Trophoblast cell (in vitro differentiated cells and primary cell): ENCODE measurements at regions not wholly inside any gene's neighbourhood (a gene's known extent, or its start where the extent isn't known, plus 50 kb on each side); places are given as distances from the start of the nearest gene placed in this dataset.
A peak's percentile ranks its signal among the peaks of the same experiment; 100 is the strongest.

ENCODE experiments used
- DNase-seq, 2 donors: peaks; one replicate each; pipeline ENCODE4 v3.0.0-alpha.2; 2016
- H2AFZ ChIP-seq: 2 replicates; pipeline ENCODE4 v1.6.1; 2013; ENCODE audit warnings: low read length, moderate library complexity, mild to moderate bottlenecking; ENCODE audit not compliant: insufficient read depth, poor library complexity
- H2AK5ac ChIP-seq: 2 replicates; pipeline ENCODE4 v1.6.1; 2013; ENCODE audit warnings: mild to moderate bottlenecking, low read length
- H2BK120ac ChIP-seq: 2 replicates; pipeline ENCODE4 v1.6.1; 2013; ENCODE audit warnings: low read length, mild to moderate bottlenecking, moderate library complexity; ENCODE audit not compliant: insufficient read depth, poor library complexity
- H2BK12ac ChIP-seq: 2 replicates; pipeline ENCODE4 v1.6.1; 2013; ENCODE audit warnings: mild to moderate bottlenecking, low read length, moderate library complexity
- H2BK5ac ChIP-seq: 2 replicates; pipeline ENCODE4 v1.6.1; 2013; ENCODE audit warnings: low read length, low read depth, moderate library complexity, mild to moderate bottlenecking; ENCODE audit not compliant: poor library complexity
- H3K14ac ChIP-seq: 2 replicates; pipeline ENCODE4 v1.6.1; 2013; ENCODE audit warnings: mild to moderate bottlenecking, low read length
- H3K18ac ChIP-seq: 2 replicates; pipeline ENCODE4 v1.6.1; 2013; ENCODE audit warnings: mild to moderate bottlenecking, low read length
- H3K23ac ChIP-seq: 2 replicates; pipeline ENCODE4 v1.6.1; 2013; ENCODE audit warnings: low read length
- H3K27ac ChIP-seq: 2 replicates; pipeline ENCODE4 v1.5.1; 2013; ENCODE audit warnings: low read depth, mild to moderate bottlenecking, inconsistent platforms, low read length, moderate library complexity
- H3K27me3 ChIP-seq: 2 replicates; pipeline ENCODE4 v1.6.1; 2013; ENCODE audit warnings: inconsistent platforms, mild to moderate bottlenecking, low read length, moderate library complexity; ENCODE audit not compliant: insufficient read depth
- H3K36me3 ChIP-seq, 2 experiments: 1 replicate in 1 of 2; 2 replicates in 1 of 2; pipeline ENCODE4 v1.6.1; 2013; ENCODE audit warnings: low read length in 2 of 2, mild to moderate bottlenecking in 2 of 2, moderate library complexity in 1 of 2; ENCODE audit not compliant: insufficient read depth in 2 of 2, control insufficient read depth in 1 of 2
- H3K4ac ChIP-seq: 2 replicates; pipeline ENCODE4 v1.6.1; 2013; ENCODE audit warnings: low read depth, mild to moderate bottlenecking, low read length, moderate library complexity
- H3K4me1 ChIP-seq, 2 experiments: 1 replicate in 1 of 2; 2 replicates in 1 of 2; pipeline ENCODE4 v1.6.1; 2013; ENCODE audit warnings: low read length in 2 of 2, mild to moderate bottlenecking in 2 of 2, moderate library complexity in 1 of 2; ENCODE audit not compliant: insufficient read depth in 2 of 2, control insufficient read depth in 1 of 2
- H3K4me2 ChIP-seq: 2 replicates; pipeline ENCODE4 v1.6.1; 2013; ENCODE audit warnings: inconsistent platforms, mild to moderate bottlenecking, low read length, moderate library complexity
- H3K4me3 ChIP-seq: 2 replicates; pipeline ENCODE4 v1.5.1; 2013; ENCODE audit warnings: mild to moderate bottlenecking, low read depth, low read length, inconsistent platforms
- H3K79me1 ChIP-seq: one replicate; pipeline ENCODE4 v1.6.1; 2013; ENCODE audit warnings: low read length
- H3K79me2 ChIP-seq: 2 replicates; pipeline ENCODE4 v1.6.1; 2013; ENCODE audit warnings: low read length, mild to moderate bottlenecking; ENCODE audit not compliant: control insufficient read depth, insufficient read depth, poor library complexity
- H3K9ac ChIP-seq: 2 replicates; pipeline ENCODE4 v1.6.1; 2013; ENCODE audit warnings: mild to moderate bottlenecking, low read length
- H3K9me3 ChIP-seq: 2 replicates; pipeline ENCODE4 v1.6.1; 2013; ENCODE audit warnings: low read depth, mild to moderate bottlenecking, control low read depth, inconsistent platforms, low read length; ENCODE audit not compliant: insufficient read depth
- H4K12ac ChIP-seq: 2 replicates; pipeline ENCODE4 v1.6.1; 2013; ENCODE audit warnings: low read depth, mild to moderate bottlenecking, low read length, moderate library complexity
- H4K8ac ChIP-seq: 2 replicates; pipeline ENCODE4 v1.6.1; 2013; ENCODE audit warnings: low read depth, mild to moderate bottlenecking, low read length, moderate library complexity
- H4K91ac ChIP-seq: one replicate; pipeline ENCODE4 v1.6.1; 2013; ENCODE audit warnings: low read depth, mild to moderate bottlenecking, low read length, moderate library complexity
- WGBS: extraction: QIAGEN DNeasy Blood & Tissue Kit; methylation state at CpG from one replicate; pipeline ENCODE4 v1.1.7; 2013; ENCODE audit warnings: missing lambda C conversion rate; ENCODE audit not compliant: insufficient read length, insufficient coverage; ENCODE audit errors: extremely low coverage; 5-methylcytosine and 5-hydroxymethylcytosine counted together

GRCh38 chr3:59191651-59192050 is 141.8 kb upstream of the CFAP20DC start:
- Histone ChIP-seq H4K12ac (no peak overlapping the region), H2BK12ac (no peak overlapping the region), H3K27me3 (no peaks in the 10 kb centered on the region), H2AFZ (no peak overlapping the region), H3K4me2 (no peak overlapping the region), H3K9ac (no peak overlapping the region), H3K4me1 (peaks cover 0 to 5% of the 10 kb centered on the region in 2 experiments), H4K91ac (no peak overlapping the region), H2BK5ac (no peak overlapping the region), H3K4ac (no peak overlapping the region), H2BK120ac (no peak overlapping the region), H3K14ac (no peak overlapping the region), H3K79me1 (no peaks in the 10 kb centered on the region), H3K9me3 (peaks cover 1% of the 10 kb centered on the region), H4K8ac (no peak overlapping the region), H3K27ac (no peak overlapping the region), H2AK5ac (no peak overlapping the region), H3K36me3 (no peaks in the 10 kb centered on the region), H3K4me3 (no peak overlapping the region), H3K79me2 (no peaks in the 10 kb centered on the region), H3K23ac (no peak overlapping the region), H3K18ac (no peak overlapping the region)
- DNase-seq: no peak
- no CpG with 5 or more reads among the region's 2 CpGs for WGBS

GRCh38 chr3:59189939-59190338 is 140.1 kb upstream of the CFAP20DC start:
- H3K27me3 ChIP-seq: no peaks in the 10 kb centered on the region
- H3K4me3 ChIP-seq: no peak overlapping the region
- H3K79me2 ChIP-seq: no peaks in the 10 kb centered on the region
- no peaks in the 10 kb centered on the region for H3K79me1 ChIP-seq
- H3K9me3 ChIP-seq: peaks cover 1% of the 10 kb centered on the region
- no peak overlapping the region for H2BK120ac ChIP-seq
- H2AK5ac ChIP-seq: no peak overlapping the region
- H3K36me3 ChIP-seq: no peaks in the 10 kb centered on the region
- no peak overlapping the region for H2BK5ac ChIP-seq
- H2AFZ ChIP-seq: no peak overlapping the region
- no peak overlapping the region for H4K12ac ChIP-seq
- H3K18ac ChIP-seq: no peak overlapping the region
- H3K4me2 ChIP-seq: no peak overlapping the region
- no peak overlapping the region for H4K8ac ChIP-seq
- no peak for DNase-seq
- no peak overlapping the region for H3K14ac ChIP-seq
- no peak overlapping the region for H2BK12ac ChIP-seq
- H3K4me1 ChIP-seq: peaks cover 0 to 5% of the 10 kb centered on the region in 2 experiments
- no peak overlapping the region for H3K4ac ChIP-seq
- H3K9ac ChIP-seq: no peak overlapping the region
- no peak overlapping the region for H4K91ac ChIP-seq
- H3K27ac ChIP-seq: no peak overlapping the region
- H3K23ac ChIP-seq: no peak overlapping the region
- no CpG with 5 or more reads among the region's 5 CpGs for WGBS

- H3K14ac ChIP-seq: no peak overlapping the region
- no peaks in the 10 kb centered on the region for H3K36me3 ChIP-seq
- no peak overlapping the region for H3K27ac ChIP-seq
- H3K79me2 ChIP-seq: no peaks in the 10 kb centered on the region
- H3K9ac ChIP-seq: no peak overlapping the region
- no peak overlapping the region for H3K4me2 ChIP-seq
- H3K18ac ChIP-seq: no peak overlapping the region
- peaks cover 1% of the 10 kb centered on the region for H3K9me3 ChIP-seq
- H3K23ac ChIP-seq: no peak overlapping the region
- H3K79me1 ChIP-seq: no peaks in the 10 kb centered on the region
- DNase-seq: peak in 1 of 2 donors; percentile 5
- WGBS: no CpG with 5 or more reads among the region's 4 CpGs
- H3K4me1 ChIP-seq: peaks cover 0 to 5% of the 10 kb centered on the region in 2 experiments
- no peak overlapping the region for H2AK5ac ChIP-seq
- H3K4ac ChIP-seq: no peak overlapping the region
- no peak overlapping the region for H4K8ac ChIP-seq
- no peak overlapping the region for H2BK120ac ChIP-seq
- no peak overlapping the region for H3K4me3 ChIP-seq
- no peak overlapping the region for H4K91ac ChIP-seq
- H3K27me3 ChIP-seq: no peaks in the 10 kb centered on the region
- no peak overlapping the region for H2BK12ac ChIP-seq
- no peak overlapping the region for H4K12ac ChIP-seq
- no peak overlapping the region for H2AFZ ChIP-seq
- no peak overlapping the region for H2BK5ac ChIP-seq
These were observed 139.7 kb upstream of the CFAP20DC start for GRCh38 chr3:59189526-59189925.

GRCh38 chr3:59186725-59187124 is 136.9 kb upstream of the CFAP20DC start:
- DNase-seq: no peak
- WGBS: no CpG with 5 or more reads among the region's 1 CpG
- H4K91ac ChIP-seq: no peak overlapping the region
- no peak overlapping the region for H2AFZ ChIP-seq
- H2BK12ac ChIP-seq: no peak overlapping the region
- no peaks in the 10 kb centered on the region for H3K79me2 ChIP-seq
- H3K36me3 ChIP-seq: no peaks in the 10 kb centered on the region
- no peak overlapping the region for H3K4me2 ChIP-seq
- H2BK120ac ChIP-seq: no peak overlapping the region
- no peak overlapping the region for H4K12ac ChIP-seq
- peaks cover 1% of the 10 kb centered on the region for H3K9me3 ChIP-seq
- H3K23ac ChIP-seq: no peak overlapping the region
- no peak overlapping the region for H3K14ac ChIP-seq
- H3K79me1 ChIP-seq: no peaks in the 10 kb centered on the region
- H2BK5ac ChIP-seq: no peak overlapping the region
- no peak overlapping the region for H3K4ac ChIP-seq
- no peak overlapping the region for H3K18ac ChIP-seq
- no peak overlapping the region for H3K9ac ChIP-seq
- H3K27ac ChIP-seq: no peak overlapping the region
- H2AK5ac ChIP-seq: no peak overlapping the region
- H3K27me3 ChIP-seq: no peaks in the 10 kb centered on the region
- H3K4me1 ChIP-seq: peaks cover 0 to 5% of the 10 kb centered on the region in 2 experiments
- no peak overlapping the region for H3K4me3 ChIP-seq
- no peak overlapping the region for H4K8ac ChIP-seq
